Activated CD8-positive, alpha-beta T cell treated with anti-CD3 and anti-CD28 coated beads for 36 hours (primary cell): ENCODE measurements at regions not wholly inside any gene's neighbourhood (a gene's known extent, or its start where the extent isn't known, plus 50 kb on each side); places are given as distances from the start of the nearest gene placed in this dataset.

ENCODE experiments used
- ATAC-seq: fragments of 200-7000 bp; cut with Tn5 transposase; one replicate; pipeline ENCODE4 v1.10.0; 2021; ENCODE audit warnings: mild to moderate bottlenecking, moderate library complexity
- CTCF ChIA-PET: fragments of 350-600 bp; sonication (Branson Sonifier 250); formaldehyde crosslinking; loops from one replicate; lab custom pipeline; 2021; ENCODE audit warnings: antibody characterized with exemption; lab: Charles Lee
- POLR2A ChIA-PET: fragments of 350-600 bp; sonication (Branson Sonifier 250); formaldehyde crosslinking; loops from one replicate; lab custom pipeline; 2021; ENCODE audit warnings: antibody characterized with exemption; lab: Charles Lee
- DNase-seq: peaks from one replicate; pipeline ENCODE4 v3.0.0-alpha.2; 2020
- H3K27ac Mint-ChIP-seq: one replicate; pipeline ENCODE4 v1.8.0; 2021; ENCODE audit warnings: mild to moderate bottlenecking, mixed read lengths
- H3K27me3 Mint-ChIP-seq: one replicate; pipeline ENCODE4 v1.8.0; 2021; ENCODE audit warnings: mixed read lengths
- H3K36me3 Mint-ChIP-seq: one replicate; pipeline ENCODE4 v1.8.0; 2021; ENCODE audit warnings: low read depth, mixed read lengths
- H3K4me1 Mint-ChIP-seq: one replicate; pipeline ENCODE4 v1.8.0; 2021; ENCODE audit warnings: low read depth, mixed read lengths
- H3K4me3 Mint-ChIP-seq: one replicate; pipeline ENCODE4 v1.8.0; 2021; ENCODE audit warnings: mild to moderate bottlenecking, moderate library complexity, mixed read lengths
- H3K9me3 Mint-ChIP-seq: one replicate; pipeline ENCODE4 v1.8.0; 2021; ENCODE audit warnings: mixed read lengths
- CTCF ChIP-seq: fragments of 200-600 bp; IDR thresholded peaks from one replicate; pipeline ENCODE4 v1.8.0; 2022; ENCODE audit warnings: antibody characterized with exemption, mild to moderate bottlenecking
- intact Hi-C: fragments of 100-400 bp; cut with micrococcal nuclease; formaldehyde crosslinking; loops from one replicate; pipeline ENCODE4 v1.10.0; 2022

DNA sequence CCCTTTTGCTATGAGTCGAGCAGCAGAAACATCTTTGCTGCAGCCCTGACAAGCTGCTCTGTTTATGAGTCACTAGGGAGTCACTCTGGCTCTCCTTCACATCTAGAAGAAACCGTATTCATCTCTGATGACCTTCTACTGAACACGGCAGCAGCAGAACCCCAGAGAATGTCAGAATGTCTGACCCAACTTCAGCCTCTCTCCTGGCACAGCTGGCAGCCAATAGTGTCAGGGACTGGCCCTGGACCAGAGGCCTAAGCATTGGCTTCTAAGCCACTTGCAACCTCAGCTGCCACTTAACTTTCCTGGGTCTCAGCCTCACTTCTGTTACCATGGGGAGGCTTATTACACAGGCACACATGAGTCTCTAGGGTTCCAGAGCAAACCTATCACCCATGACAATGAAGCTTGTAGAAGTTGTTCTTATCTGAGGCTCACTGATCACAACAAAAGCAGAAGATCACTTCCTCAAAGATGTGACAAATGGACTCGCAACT lies 184.1 kb upstream of the TLE3 start:
- intact Hi-C loops = no loop called here
- peak; percentile 95 for ATAC-seq
- Mint-ChIP-seq H3K27me3 (no peaks in the 10 kb centered on the region), H3K4me3 (no peak overlapping the region), H3K4me1 (peaks cover 11% of the 10 kb centered on the region), H3K27ac (no peak overlapping the region), H3K9me3 (no peaks in the 10 kb centered on the region), H3K36me3 (no peaks in the 10 kb centered on the region)
- peak; percentile 55 for DNase-seq
- POLR2A ChIA-PET = interaction anchor here (1.0 kb wide), 1 partner anchor 18 kb away, joined by 3 read pairs; no protein-coding TSS in a partner anchor
- TF ChIP-seq CTCF = no peak
- CTCF ChIA-PET = no interaction called here

- no peaks in the 10 kb centered on the region for H3K36me3 Mint-ChIP-seq
- no peak for TF ChIP-seq CTCF
- intact Hi-C loops = no loop called here
- DNase-seq = no peak
- ChIA-PET POLR2A (interaction anchor here (1.0 kb wide), 1 partner anchor 19 kb away, joined by 3 read pairs; no protein-coding TSS in a partner anchor), CTCF (no interaction called here)
- no peak for ATAC-seq
- H3K27me3 Mint-ChIP-seq = no peaks in the 10 kb centered on the region
- H3K27ac Mint-ChIP-seq = no peak overlapping the region
- no peaks in the 10 kb centered on the region for H3K9me3 Mint-ChIP-seq
- no peak overlapping the region for H3K4me3 Mint-ChIP-seq
- H3K4me1 Mint-ChIP-seq = peaks cover 11% of the 10 kb centered on the region
These were observed 183.6 kb upstream of the TLE3 start for GRCh38 chr15:70281261-70281810.

DNA sequence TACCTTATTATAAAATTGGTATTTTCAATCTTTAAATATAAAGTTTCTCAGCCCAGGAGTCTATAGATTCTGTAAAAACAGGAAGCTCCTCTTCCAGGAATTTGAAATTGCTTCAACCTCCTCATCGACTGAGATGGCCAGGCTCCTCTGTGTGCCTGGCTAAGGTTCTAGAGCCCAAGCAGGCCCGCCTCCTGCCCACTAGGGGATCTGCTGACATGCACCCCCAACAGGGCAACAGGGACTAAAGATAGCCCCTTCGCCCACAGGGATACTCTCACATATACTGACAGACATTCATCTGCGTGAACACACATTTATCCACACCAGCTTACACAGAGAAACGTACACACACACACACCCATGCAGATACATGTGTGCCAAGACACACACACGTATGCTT lies 183.1 kb upstream of the TLE3 start:
- no peak for ATAC-seq
- Mint-ChIP-seq H3K4me1 (peaks cover 11% of the 10 kb centered on the region), H3K27me3 (no peaks in the 10 kb centered on the region), H3K36me3 (no peaks in the 10 kb centered on the region), H3K9me3 (no peaks in the 10 kb centered on the region), H3K4me3 (no peak overlapping the region), H3K27ac (no peak overlapping the region)
- POLR2A ChIA-PET = interaction anchor here (0.6 kb wide), 1 partner anchor 129 kb away, joined by 3 read pairs; no protein-coding TSS in a partner anchor
- DNase-seq = no peak
- no peak for TF ChIP-seq CTCF
- CTCF ChIA-PET = no interaction called here
- intact Hi-C loops = no loop called here

DNA sequence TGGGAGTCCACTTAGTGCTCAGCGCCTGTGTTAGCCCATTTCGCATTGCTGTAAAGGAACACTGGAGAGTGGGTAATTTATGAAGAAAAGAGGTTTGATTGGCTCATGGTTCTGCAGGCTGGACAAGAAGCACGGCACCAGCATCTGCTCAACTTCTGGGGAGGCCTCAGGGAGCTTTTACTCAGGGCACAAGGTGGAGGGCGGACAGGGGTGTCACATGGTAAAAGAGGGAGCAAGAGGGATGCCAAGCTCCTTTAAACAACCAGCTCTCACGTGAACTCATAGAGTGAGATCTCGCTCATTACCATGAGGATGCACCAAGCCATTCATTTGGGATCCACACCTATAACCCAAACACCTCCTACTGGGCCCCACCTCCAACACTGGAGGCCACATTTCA lies 181.4 kb upstream of the TLE3 start:
- CTCF ChIA-PET = no interaction called here
- intact Hi-C loops = no loop called here
- ATAC-seq (no peak), DNase-seq (no peak)
- Mint-ChIP-seq H3K36me3 (no peaks in the 10 kb centered on the region), H3K4me1 (peaks cover 8% of the 10 kb centered on the region), H3K27me3 (no peaks in the 10 kb centered on the region), H3K27ac (no peak overlapping the region), H3K9me3 (no peaks in the 10 kb centered on the region), H3K4me3 (no peak overlapping the region)
- POLR2A ChIA-PET = no interaction called here
- TF ChIP-seq CTCF = no peak

DNA sequence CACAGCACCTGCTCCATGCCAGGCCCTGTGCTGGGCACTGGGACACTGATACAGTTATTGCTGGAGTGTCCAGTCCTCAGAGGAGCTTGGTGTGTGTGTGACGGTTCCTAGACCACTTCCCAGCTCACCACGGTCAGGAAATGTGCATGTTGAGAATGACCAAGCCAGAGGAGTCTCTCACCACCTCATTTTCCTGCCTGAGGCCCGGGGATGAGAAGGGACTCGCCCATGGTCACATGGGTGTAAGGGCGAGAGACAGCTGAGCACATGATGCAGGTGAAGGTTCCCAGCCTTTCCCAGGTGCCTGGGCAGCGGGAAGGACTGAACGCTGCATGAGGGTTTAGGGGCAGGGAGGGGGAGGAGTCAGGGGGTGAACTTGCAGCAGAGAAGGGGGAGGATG lies 180.9 kb upstream of the TLE3 start:
- CTCF ChIA-PET = no interaction called here
- no peaks in the 10 kb centered on the region for H3K36me3 Mint-ChIP-seq
- intact Hi-C loops = no loop called here
- H3K27ac Mint-ChIP-seq = no peak overlapping the region
- H3K4me3 Mint-ChIP-seq = no peak overlapping the region
- ATAC-seq (no peak), DNase-seq (no peak)
- no peaks in the 10 kb centered on the region for H3K27me3 Mint-ChIP-seq
- H3K9me3 Mint-ChIP-seq = no peaks in the 10 kb centered on the region
- POLR2A ChIA-PET = no interaction called here
- TF ChIP-seq CTCF = no peak
- H3K4me1 Mint-ChIP-seq = peaks cover 12% of the 10 kb centered on the region
